Nucleus accumbens (tissue), 56 donors: ENCODE measurements at regions not wholly inside any gene's neighbourhood (a gene's known extent, or its start where the extent isn't known, plus 50 kb on each side); places are given as distances from the start of the nearest gene placed in this dataset.

Experiments used
- DNase-seq, 56 donors: peaks; one replicate each; lab custom pipeline; 2025; lab: John Stamatoyannopoulos, UW

DNA sequence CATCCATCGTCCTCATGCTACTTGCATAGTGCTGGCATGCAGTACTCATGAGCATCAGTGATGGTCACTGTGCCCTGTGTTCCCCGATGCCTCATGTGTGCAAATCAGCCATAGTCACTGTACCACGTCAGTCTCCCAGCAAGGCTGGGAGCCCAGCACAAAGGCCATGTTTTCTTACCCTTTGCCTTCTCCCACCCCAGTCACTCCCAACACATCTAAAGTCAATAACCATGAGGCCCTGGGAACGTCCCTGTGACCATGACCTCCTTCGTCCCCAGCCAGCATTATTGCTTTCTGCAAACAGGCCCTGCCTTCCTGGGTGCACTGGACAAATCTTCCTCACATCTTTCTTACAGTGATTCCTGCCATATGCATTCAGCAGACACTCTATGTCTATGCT lies 406.1 kb downstream of the ICE1 start:
- no peak for DNase-seq

DNA sequence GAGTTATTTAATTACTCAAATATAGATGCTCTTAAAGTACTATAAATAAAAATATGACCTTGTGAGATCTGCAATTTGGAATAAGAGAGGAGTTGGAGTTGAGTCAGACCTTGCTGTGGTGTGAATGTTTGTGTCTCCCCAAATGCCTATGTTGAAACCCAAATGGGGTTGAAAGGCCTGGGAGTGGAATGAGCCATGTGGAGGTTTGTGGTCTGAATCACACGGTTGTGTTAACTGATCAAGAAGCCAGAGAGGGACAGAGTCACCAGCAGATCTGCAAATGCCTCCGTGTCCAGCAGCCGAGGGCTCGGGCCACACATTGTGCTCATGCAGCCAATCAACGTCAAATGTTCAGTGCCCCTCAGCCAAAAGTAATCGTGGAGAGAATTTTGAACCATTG lies 404.4 kb downstream of the ICE1 start:
- DNase-seq, result no peak

DNA sequence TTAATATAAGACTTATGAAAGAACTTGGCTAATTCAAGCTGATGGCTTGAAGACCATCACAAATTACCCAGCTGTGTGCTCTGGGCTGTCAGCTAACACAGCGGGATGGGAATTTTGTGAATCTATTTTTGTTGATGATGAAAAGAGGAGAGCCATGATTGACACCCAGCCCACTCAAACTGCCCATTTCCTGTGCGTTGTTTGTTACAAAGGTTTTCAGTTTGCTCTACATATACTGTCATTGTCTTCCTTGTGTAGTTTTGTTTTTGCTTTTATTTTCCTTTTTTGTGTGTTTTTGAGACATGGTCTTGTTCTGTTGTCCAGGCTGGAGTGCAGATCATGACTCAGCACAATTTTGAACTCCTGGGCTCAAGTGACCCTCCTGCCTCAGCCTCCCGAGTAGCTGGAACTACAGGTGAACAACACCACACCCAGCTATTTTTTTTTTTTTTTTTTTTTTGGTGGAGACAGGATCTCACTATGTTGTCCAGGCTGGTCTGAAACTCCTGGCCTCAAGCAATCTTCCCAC lies 400.3 kb downstream of the ICE1 start:
- no peak for DNase-seq

DNA sequence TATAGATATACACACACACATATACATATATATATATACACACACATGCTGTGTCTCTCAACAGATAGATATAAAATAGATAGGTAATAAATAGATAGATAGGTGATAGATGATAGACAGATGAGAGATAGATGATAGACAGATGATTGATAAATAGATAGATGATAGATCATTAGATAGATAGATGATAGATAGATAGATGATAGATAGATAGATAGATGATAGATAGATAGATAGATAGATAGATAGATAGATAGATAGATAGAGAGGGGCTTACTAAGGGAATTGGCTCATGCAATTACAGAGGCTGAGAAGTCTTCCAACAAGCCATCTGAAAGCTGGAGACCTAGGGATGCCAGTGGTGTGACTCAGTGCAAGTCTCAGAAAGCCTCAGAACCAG lies 394.5 kb downstream of the ICE1 start:
- no peak for DNase-seq

DNA sequence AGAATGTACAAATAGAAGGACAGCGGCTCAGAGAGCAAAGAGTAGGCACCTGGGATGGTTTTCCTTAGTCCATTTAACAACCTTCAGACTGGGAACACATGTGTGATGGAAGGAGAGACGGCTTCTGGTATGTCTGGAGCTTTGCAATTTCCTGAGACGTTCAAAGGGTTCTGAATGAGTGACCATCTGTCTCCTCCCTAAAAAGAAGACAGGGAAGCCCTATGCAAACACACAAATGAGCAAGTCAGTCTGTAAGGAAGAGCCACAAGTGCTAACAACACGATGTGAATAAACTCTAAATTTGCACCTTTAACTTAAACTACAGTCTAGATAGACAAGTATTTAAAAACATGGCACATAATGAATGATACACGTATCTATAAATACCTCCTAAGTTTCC lies 391.0 kb downstream of the ICE1 start:
- DNase-seq, result no peak

DNA sequence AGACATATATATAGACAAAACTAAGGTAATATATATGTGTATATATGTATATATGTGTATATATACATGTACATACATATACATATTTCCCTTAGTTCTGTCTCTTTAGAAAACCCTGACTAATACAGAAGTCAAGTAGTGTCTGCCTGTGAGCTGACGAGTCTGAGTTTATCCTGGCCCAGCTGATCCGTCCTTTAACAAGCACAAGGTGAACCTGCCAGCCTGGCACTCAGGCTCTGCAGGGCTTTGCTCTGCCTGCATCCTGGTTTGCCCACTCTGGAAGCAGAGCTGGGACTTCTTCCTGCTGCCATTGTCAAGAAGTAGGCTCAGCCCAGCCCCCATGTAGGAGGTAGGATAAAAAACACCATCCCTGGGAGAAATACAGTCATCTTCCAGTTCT lies 388.0 kb downstream of the ICE1 start:
- no peak for DNase-seq

DNA sequence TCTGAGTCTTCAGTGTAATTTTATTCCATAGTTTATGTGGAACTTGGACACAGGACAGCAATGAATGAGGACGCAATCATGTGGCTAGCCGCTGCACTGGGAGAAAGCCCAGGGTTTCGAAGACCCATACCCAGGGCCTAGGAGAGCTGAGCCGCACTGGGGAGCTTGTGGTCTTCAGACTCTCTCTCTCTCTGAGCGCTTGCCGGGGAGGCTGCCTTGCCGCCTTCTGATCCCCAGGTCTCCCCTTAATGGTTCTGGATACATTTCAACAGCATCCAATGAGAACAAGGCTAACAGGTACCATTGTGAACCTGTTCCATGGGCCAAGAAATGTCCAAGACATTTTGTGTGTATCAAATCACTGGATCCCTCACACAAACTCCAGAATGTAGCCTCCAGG lies 383.4 kb downstream of the ICE1 start:
- DNase-seq, result no peak

DNA sequence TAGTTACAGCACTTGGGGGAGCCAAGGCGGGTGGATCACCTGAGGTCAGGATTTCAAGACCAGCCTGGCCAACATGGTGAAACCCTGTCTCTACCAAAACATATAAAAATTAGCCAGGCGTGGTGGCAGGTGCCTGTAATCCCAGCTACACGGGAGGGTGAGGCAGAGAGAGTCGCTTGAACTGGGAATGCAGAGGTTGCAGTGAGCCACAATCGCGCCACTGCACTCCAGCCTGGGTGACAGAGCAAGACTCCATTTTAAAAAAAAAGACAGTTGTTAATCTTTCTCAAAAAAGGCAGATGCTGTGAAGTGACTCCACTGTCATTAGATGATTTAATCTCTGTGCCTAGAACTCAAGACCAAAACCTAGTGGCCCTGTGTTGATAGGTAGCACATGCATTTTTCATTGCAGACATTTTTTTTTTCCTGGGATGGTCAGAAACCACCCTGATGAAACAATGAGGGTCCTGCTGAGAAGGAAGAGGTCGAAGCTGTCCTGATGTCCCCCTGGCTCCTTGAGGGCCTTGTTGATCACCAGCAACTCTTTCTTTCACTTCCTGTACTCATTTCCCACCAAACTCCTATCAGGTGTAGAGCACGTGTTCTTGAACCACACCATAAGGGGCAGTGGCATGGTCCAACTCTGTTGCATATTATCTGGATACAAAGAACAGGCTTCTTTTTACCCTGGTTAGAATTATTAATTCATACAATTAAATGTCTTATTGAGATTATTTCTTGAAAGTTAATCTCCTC lies 382.2 kb downstream of the ICE1 start:
- DNase-seq, result no peak

DNA sequence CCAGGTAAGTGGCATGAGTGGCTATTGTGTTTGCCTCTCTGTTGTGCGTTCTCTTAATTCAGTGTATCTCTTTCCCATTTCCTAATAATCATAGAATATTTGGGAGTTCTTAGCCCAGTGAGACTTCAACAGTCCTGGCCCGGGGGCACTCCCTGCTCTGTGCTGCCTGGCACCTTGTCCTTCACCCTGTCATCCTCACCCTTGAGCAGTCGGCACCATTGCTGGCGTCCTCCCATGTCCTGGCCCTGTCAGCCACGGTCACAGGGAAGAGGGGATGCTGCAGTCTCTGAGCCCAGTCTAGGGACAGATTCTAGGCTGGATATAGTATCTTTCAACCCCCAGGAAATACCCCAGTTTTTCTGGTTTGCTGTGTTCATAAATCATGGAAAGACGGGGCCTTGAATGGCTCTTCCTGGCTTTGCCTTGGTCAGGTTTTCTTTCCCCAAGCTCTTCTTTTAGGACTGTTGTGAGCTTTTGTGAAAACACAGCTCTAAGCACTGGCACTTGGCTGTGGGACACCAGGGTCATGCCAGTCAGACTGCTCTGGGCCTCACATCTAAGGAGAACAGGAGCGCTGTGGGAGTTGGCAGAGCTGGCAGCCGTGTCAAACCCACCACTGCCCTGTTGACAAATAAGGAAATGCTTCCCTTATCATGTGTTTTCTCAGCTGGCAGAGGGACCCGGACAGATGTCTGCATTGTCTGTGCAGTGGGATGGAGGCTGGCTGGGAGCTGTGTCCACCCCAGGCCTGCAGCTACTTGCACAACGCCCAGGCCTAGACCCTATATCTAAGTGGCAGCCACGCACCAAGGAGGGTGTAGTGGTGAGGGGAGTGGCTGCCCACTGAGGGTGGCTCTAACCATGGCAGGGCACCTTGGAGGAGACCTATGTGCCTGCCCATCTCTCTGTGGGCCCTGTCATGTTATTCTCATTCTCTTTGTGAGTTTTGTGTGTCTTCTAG lies 378.6 kb downstream of the ICE1 start:
- DNase-seq, result no peak

DNA sequence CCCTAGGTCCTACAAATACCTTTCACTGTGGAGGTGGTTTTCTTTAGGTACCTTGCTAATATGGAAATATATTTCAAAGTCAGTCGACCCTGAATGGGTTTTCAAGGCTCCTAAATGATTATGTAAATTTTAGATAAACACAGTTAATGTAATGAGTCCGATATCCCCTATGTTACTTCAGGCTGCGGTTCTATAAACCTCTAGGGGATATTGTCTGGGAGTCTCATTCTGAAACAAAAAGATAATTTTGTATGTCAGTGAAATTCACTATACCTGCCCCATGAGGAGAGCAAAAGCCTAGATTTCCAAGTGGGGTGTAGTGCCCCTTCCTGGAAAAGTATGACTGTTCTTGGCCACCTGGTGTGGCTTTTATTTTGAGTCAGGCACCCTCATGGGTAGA lies 377.3 kb downstream of the ICE1 start:
- DNase-seq, result no peak

DNA sequence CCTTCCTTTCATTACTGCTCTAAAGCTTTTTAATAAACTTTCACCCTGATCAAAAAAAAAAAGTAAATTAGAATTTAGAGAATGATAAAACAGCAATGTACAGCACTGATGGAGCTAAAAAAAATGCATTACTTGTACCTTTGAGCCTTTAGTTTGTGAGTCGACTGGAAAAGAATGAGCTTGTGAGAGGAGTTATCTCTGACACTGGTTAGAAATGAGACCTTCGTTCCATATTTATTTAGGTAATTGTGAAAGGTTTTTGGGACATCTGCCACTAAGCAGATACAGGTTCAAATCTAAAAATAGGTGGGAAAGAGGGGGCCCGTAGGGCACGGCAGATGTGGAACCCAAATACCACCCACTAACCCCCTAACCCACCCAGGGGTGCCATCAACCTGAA lies 376.8 kb downstream of the ICE1 start:
- DNase-seq, result no peak

DNA sequence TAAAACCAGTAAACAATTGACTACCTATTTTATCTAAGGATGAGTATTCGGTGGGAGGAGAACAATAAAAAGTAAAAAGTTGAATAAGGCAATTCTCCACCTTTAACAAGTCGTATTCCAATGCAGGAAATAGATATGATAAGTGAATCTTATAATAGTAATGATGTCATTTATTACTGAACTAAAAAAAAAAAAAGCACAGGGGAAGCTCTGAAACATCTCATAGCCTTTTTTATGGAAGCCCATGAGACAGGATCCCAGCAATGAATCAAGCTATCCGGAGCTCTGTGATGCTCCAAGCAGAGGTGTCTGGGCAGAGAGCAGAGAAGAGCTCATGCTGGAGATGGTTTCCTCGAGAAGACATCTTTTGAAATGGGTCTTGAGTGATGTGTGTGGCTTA lies 376.0 kb downstream of the ICE1 start:
- DNase-seq, result no peak

DNA sequence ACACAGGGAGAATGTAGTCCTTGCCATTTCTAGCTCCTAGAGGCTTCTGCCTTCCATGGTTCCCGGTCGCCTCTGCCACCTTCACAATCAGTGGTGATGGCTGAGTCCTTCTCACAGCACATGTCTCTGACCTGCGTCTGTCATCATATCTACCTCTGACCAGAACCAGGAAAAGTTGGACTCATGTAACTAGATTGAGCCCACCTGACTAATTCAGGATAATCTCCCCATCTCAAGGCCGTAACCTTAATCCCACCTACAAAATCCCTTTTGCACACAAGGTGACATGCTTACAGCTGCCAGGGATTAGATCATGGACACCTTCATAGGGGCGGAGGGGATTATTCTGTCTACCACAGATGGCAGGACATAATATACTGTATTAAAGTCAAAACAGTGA lies 375.6 kb downstream of the ICE1 start:
- DNase-seq, result no peak

DNA sequence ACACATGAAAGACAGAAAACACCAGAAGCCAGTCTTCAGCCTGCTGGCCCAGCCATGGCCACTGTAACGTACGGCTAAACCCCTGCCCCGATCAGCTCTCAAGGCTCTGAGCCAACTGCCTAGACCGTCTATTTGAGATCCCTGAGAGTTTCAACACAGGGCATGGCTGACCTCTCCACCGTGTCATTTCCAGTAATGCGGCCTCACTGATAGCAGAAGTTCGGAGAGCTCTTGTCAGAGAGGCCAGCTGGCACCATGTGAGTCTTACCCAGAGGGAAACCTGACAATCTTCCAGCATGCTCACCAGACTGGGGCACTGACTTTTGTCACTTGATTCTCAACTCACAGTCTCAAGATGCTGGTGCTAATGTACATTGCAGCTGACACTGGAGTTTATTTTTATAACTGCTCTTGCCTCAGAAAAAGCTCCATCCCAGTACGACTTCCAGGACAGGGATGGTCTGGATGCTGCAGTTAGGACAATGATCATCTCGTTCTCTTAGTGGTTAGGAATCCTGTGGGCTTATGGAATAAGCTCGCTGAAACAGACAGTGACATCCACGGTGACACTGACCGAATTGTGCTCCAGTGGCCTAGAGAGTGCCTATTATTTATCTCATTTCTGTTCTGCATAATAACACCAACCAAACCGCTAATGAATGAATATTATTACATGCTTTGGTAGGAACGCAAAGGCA lies 372.7 kb downstream of the ICE1 start:
- no peak for DNase-seq

DNA sequence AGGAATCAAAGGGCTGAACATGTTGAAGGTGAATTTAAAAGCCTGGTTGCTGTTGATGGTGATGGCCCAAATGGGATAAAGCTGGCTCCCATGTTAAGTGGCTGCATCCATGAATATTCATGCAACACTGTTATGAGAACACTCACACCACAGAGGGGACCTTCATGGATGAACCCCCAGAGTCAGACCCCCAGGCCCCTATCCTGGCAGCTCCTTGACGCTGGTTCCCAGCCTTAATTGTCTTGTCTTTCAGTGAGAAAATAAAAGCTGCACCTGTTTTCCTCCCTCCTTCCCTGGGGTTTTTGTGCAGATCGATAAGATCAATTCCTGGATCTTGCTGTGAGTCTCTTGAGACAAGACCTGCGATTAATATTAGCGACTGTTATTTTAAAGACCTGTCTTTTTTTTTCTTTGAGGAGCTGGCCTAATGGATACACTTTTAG lies 371.7 kb downstream of the ICE1 start:
- no peak for DNase-seq

DNA sequence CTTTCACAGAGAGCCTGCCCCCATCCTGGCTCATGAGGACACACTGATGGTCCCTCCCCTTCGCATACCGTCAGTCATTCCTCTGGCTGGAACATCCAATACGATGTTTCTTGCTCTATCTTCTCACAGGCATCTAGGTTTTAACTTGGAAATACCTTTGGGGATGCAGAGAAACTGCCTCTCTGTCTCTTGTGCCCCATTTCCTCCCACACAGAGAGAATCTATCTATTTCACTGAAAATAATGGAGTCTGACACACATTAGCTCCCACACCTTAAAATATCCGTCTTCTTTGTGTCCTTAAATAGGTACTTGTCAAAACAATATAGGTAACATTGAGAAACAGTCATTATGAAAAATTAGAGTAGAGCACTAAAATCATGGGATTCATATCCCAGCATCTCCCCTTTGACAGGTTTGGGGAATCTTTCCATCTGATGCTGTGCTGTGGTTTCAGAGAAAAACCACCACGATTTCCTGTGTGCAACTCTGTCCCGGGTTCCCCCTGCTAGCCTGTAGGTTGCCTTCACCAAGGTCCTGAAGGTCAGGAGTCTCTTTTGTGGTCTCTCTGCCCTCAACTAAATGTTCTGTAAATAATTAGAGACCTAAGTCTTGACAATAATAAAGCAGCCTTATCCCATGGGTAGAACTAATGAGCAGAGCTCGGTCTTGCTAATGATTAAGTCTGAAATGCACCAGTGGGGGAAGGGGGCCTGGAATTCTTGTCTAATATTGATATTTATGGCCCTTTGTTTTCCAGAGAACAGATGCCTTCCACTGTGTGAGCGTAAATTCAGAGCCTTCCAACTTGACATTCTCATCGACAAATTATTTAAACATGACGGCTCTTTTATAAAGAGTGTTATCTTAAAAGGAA lies 371.0 kb downstream of the ICE1 start:
- DNase-seq, result no peak

DNA sequence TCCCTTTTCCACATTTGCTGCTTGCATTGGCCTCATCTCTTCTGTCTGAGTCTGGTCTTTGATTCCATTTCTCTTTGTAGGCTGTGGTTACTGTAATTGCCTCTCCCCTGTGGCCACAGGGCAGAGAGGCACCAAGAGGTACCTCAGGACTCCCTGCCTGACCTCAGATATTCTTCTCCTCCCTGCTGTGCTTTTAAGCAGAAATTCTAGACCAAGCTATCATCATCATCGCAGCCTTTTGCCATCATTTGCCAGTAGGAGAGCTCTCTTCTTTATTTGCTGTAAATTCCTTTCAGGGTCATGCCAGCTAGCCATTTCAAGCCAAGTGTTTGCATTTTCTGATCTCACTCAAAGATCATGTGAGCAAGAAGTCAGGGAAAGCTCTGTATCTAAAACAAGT lies 369.6 kb downstream of the ICE1 start:
- no peak for DNase-seq

DNA sequence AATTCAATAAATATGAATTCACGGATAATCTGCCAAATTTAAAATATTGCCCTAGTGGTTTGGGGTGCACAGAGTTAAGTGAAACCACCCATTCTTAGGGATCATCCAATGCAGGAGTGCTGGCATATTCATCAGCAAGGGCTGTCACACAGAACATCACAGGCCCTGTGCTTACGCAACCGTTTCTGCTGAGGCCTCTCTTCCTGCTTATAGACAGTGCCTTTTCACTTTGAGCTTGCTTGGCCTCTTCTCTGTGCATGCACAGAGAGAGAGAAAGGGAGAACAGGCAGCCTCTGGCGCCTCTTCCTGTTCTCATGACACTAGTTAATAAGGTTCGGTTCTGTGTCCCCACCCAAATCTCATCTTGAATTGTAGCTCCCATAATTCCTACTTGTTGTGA lies 366.3 kb downstream of the ICE1 start:
- DNase-seq, result no peak

DNA sequence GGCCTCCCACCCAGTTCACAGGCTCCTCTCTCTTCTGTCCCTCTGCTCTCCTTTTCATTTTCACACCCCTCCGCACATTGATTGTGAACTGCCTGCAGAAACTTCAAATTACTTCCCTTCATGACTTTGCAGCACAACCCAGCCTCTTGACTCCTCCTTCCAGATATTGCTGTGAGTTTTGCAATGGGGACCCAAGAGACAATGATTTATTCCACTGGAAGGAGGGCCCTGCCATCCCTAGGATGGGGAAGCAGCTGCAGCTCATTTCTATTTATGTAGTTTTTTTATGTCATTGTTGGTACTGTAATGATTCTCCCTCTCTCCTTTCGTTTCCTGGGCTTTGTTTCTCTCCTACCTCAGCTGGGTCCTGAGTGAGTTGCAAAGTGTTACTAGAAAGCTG lies 364.9 kb downstream of the ICE1 start:
- no peak for DNase-seq

DNA sequence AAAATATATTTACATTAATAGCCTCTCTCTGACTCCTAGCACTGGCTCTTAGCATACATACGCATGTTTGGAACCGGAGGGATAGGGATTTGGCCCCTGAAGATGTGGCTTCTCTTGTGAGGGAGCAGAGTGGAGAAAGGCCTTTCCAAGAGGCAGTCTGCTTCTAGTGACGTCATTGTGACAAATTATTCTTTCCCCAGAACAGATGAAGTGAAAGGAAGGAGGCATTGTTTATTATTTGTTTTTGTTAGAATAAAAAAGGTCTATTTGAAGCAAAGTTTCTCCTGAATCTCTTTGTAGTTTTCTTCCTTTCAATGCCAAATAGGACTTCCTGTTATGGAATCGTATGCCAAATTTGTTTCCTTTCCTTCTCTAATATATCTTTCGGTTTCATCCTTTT lies 361.6 kb downstream of the ICE1 start:
- DNase-seq, result no peak
